Cerebellar cortex (tissue), 1 donor: ENCODE measurements at regions not wholly inside any gene's neighbourhood (a gene's known extent, or its start where the extent isn't known, plus 50 kb on each side); places are given as distances from the start of the nearest gene placed in this dataset.

ENCODE experiments used
- DNase-seq: peaks from one replicate; pipeline ENCODE4 v3.0.0-alpha.2; 2015; ENCODE audit warnings: low spot score

GRCh38 chr14:87109271-87109670 is 883.7 kb downstream of the GALC start:
- DNase-seq, result no peak

GRCh38 chr14:87108726-87109125 is 884.3 kb downstream of the GALC start:
- DNase-seq, result no peak

GRCh38 chr14:87102811-87103378 is 890.1 kb downstream of the GALC start:
- no peak for DNase-seq

GRCh38 chr14:87097015-87097414 is 896.0 kb downstream of the GALC start:
- DNase-seq, result no peak

- no peak for DNase-seq
Observed at GRCh38 chr14:87094913-87095312, 898.1 kb downstream of the GALC start.

- DNase-seq, result no peak
Observed at GRCh38 chr14:87088588-87088987, 904.4 kb downstream of the GALC start.

GRCh38 chr14:87087881-87088280 is 905.1 kb downstream of the GALC start:
- DNase-seq, result no peak

GRCh38 chr14:87084908-87085307 is 908.1 kb downstream of the GALC start:
- DNase-seq, result no peak

- DNase-seq, result no peak
Observed at GRCh38 chr14:87082917-87083316, 910.1 kb downstream of the GALC start.

- DNase-seq, result no peak
Observed at GRCh38 chr14:87081004-87081403, 912.0 kb downstream of the GALC start.

- no peak for DNase-seq
Observed at GRCh38 chr14:87080146-87080545, 912.8 kb downstream of the GALC start.

GRCh38 chr14:87079416-87079815 is 913.6 kb downstream of the GALC start:
- DNase-seq, result no peak

- no peak for DNase-seq
Observed at GRCh38 chr14:87076922-87077321, 916.1 kb downstream of the GALC start.

- no peak for DNase-seq
Observed at GRCh38 chr14:87076146-87076545, 916.8 kb downstream of the GALC start.

GRCh38 chr14:87073880-87074570 is 919.0 kb downstream of the GALC start:
- DNase-seq, result no peak

- no peak for DNase-seq
Observed at GRCh38 chr14:87067591-87067990, 925.4 kb downstream of the GALC start.

- no peak for DNase-seq
Observed at GRCh38 chr14:87067061-87067460, 925.9 kb downstream of the GALC start.

GRCh38 chr14:87066221-87066817 is 926.7 kb downstream of the GALC start:
- DNase-seq, result no peak

GRCh38 chr14:87065366-87065765 is 927.6 kb downstream of the GALC start:
- DNase-seq, result no peak

- no peak for DNase-seq
Observed at GRCh38 chr14:87063181-87063580, 929.8 kb downstream of the GALC start.

GRCh38 chr14:87060405-87060804 is 932.6 kb downstream of the GALC start:
- no peak for DNase-seq

GRCh38 chr14:87059060-87059839 is 933.7 kb downstream of the GALC start:
- DNase-seq, result no peak

- DNase-seq, result no peak
Observed at GRCh38 chr14:87055007-87055406, 938.0 kb downstream of the GALC start.
